Liver (tissue), 8 donors: ENCODE measurements at regions not wholly inside any gene's neighbourhood (a gene's known extent, or its start where the extent isn't known, plus 50 kb on each side); places are given as distances from the start of the nearest gene placed in this dataset.

Experiments used
- DNase-seq: peaks from one replicate; pipeline ENCODE4 v3.0.0-alpha.2; 2017; ENCODE audit warnings: low spot score
- H3K27ac ChIP-seq, 2 donors: one replicate each; pipeline ENCODE4 v1.7.0; 2013; ENCODE audit warnings: inconsistent platforms in 2 of 2, low read length in 2 of 2, control low read depth in 1 of 2, low read depth in 1 of 2, mild to moderate bottlenecking in 1 of 2
- H3K27me3 ChIP-seq, 4 donors: one replicate each; pipeline versions ENCODE4 v1.6.1 to v1.7.0; 2013; ENCODE audit warnings: low read length in 3 of 4, inconsistent platforms in 1 of 4, mild to moderate bottlenecking in 1 of 4, moderate library complexity in 1 of 4; ENCODE audit not compliant: control insufficient read depth in 4 of 4, insufficient read depth in 4 of 4
- H3K36me3 ChIP-seq, 4 donors: one replicate each; pipeline versions ENCODE4 v1.6.1 to v1.7.0; 2013; ENCODE audit warnings: low read length in 3 of 4, mild to moderate bottlenecking in 3 of 4, low read depth in 1 of 4, moderate library complexity in 1 of 4; ENCODE audit not compliant: control insufficient read depth in 4 of 4, insufficient read depth in 3 of 4
- H3K4me1 ChIP-seq, 4 donors: one replicate each; pipeline versions ENCODE4 v1.6.1 to v1.7.0; 2013; ENCODE audit warnings: low read length in 3 of 4, mild to moderate bottlenecking in 3 of 4, moderate library complexity in 1 of 4; ENCODE audit not compliant: control insufficient read depth in 4 of 4, insufficient read depth in 4 of 4
- H3K4me3 ChIP-seq, 3 donors: one replicate each; pipeline versions ENCODE4 v1.6.1 to v1.7.0; 2013; ENCODE audit warnings: low read length in 3 of 3, control low read depth in 1 of 3, low read depth in 1 of 3, mild to moderate bottlenecking in 1 of 3
- H3K9ac ChIP-seq, 2 donors: one replicate each; pipeline ENCODE4 v1.7.0; 2013; ENCODE audit warnings: low read length in 2 of 2, mild to moderate bottlenecking in 2 of 2, moderate library complexity in 2 of 2, control low read depth in 1 of 2, low read depth in 1 of 2
- H3K9me3 ChIP-seq, 4 donors: one replicate each; pipeline versions ENCODE4 v1.6.1 to v1.7.0; 2013; ENCODE audit warnings: low read length in 3 of 4; ENCODE audit not compliant: control insufficient read depth in 4 of 4
- ATF3 ChIP-seq: IDR thresholded peaks from 2 replicates; pipeline ENCODE4 v1.6.1; 2016; ENCODE audit warnings: antibody characterized with exemption
- CTCF ChIP-seq: fragments of 150-350 bp; IDR thresholded peaks from 2 replicates; pipeline ENCODE4 v1.5.1; 2017; ENCODE audit warnings: improper control_type of control experiment, low read depth, low read length; ENCODE audit not compliant: missing input control
- EGR1 ChIP-seq, 2 donors: IDR thresholded peaks; 2 replicates each; pipeline ENCODE4 v1.6.1; 2016 to 2018; ENCODE audit warnings: antibody characterized with exemption in 2 of 2, low read depth in 2 of 2
- FOXA1 ChIP-seq: IDR thresholded peaks from 2 replicates; pipeline ENCODE4 v1.6.1; 2016; ENCODE audit warnings: antibody characterized with exemption
- FOXA2 ChIP-seq: IDR thresholded peaks from 2 replicates; pipeline ENCODE4 v1.6.1; 2016; ENCODE audit warnings: antibody characterized with exemption
- GABPA ChIP-seq, 2 donors: IDR thresholded peaks in 1 of 2; conservative IDR thresholded peaks in 1 of 2; 2 replicates each; pipeline ENCODE4 v1.6.1; 2016; ENCODE audit warnings: antibody characterized with exemption in 2 of 2, mild to moderate bottlenecking in 1 of 2, moderate library complexity in 1 of 2
- HNF4G ChIP-seq: IDR thresholded peaks from 2 replicates; pipeline ENCODE4 v1.6.1; 2016; ENCODE audit warnings: antibody characterized with exemption
- JUND ChIP-seq, 2 donors: IDR thresholded peaks; 2 replicates each; pipeline ENCODE4 v1.6.1; 2016; ENCODE audit warnings: antibody characterized with exemption in 2 of 2
- MAX ChIP-seq: IDR thresholded peaks from 2 replicates; pipeline ENCODE4 v1.6.1; 2016; ENCODE audit warnings: antibody characterized with exemption
- RAD21 ChIP-seq, 2 donors: IDR thresholded peaks; 2 replicates each; pipeline ENCODE4 v1.6.1; 2016; ENCODE audit warnings: antibody characterized with exemption in 2 of 2, mild to moderate bottlenecking in 2 of 2
- RXRA ChIP-seq, 2 donors: IDR thresholded peaks; 2 replicates each; pipeline ENCODE4 v1.6.1; 2017 to 2018; ENCODE audit warnings: antibody characterized with exemption in 2 of 2, mild to moderate bottlenecking in 1 of 2
- SP1 ChIP-seq: IDR thresholded peaks from 2 replicates; pipeline ENCODE4 v1.6.1; 2018; ENCODE audit warnings: antibody characterized with exemption, mild to moderate bottlenecking
- TAF1 ChIP-seq: conservative IDR thresholded peaks from 2 replicates; pipeline ENCODE4 v1.6.1; 2016; ENCODE audit warnings: antibody characterized with exemption, mild to moderate bottlenecking
- YY1 ChIP-seq: IDR thresholded peaks from 2 replicates; pipeline ENCODE4 v1.6.1; 2016; ENCODE audit warnings: antibody characterized with exemption, mild to moderate bottlenecking
- ZBTB33 ChIP-seq: IDR thresholded peaks from 2 replicates; pipeline ENCODE4 v1.6.1; 2016; ENCODE audit warnings: antibody characterized with exemption
- WGBS: extraction: QIAGEN DNeasy Blood & Tissue Kit; methylation state at CpG from one replicate; pipeline ENCODE4 v1.1.7; 2013; 5-methylcytosine and 5-hydroxymethylcytosine counted together
- TF ChIP-seq, protein P1 (sequence below): IDR thresholded peaks from 2 replicates; pipeline ENCODE4 v1.6.1; 2016; ENCODE audit warnings: antibody characterized with exemption, mild to moderate bottlenecking
- donor health status: healthy.
- donor health status: healthy.
- donor health status: healthy.
- donor health status: healthy.
- donor health status: healthy.

DNA sequence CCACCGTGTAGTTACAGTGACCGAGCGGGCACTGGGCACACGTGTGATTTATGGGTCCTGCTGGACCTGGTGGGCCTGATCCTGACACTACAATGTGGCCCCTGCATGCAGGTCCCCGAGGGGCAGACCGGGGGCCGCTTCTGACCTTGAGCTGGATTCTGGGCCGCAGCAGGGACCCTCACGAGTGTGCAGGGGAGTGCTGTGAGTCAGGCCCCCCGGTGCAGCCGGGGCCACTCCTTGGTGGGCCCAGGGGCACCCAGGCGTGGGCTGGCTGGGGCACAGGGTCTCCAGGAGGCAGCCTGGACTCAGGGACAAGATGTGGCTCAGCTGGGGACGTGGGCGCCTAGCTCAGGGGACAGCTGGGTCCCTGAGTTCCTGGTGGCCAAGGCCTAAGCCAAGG is 77.5 kb upstream of the TTC34 start (continued):
- TF ChIP-seq, protein P1, sequence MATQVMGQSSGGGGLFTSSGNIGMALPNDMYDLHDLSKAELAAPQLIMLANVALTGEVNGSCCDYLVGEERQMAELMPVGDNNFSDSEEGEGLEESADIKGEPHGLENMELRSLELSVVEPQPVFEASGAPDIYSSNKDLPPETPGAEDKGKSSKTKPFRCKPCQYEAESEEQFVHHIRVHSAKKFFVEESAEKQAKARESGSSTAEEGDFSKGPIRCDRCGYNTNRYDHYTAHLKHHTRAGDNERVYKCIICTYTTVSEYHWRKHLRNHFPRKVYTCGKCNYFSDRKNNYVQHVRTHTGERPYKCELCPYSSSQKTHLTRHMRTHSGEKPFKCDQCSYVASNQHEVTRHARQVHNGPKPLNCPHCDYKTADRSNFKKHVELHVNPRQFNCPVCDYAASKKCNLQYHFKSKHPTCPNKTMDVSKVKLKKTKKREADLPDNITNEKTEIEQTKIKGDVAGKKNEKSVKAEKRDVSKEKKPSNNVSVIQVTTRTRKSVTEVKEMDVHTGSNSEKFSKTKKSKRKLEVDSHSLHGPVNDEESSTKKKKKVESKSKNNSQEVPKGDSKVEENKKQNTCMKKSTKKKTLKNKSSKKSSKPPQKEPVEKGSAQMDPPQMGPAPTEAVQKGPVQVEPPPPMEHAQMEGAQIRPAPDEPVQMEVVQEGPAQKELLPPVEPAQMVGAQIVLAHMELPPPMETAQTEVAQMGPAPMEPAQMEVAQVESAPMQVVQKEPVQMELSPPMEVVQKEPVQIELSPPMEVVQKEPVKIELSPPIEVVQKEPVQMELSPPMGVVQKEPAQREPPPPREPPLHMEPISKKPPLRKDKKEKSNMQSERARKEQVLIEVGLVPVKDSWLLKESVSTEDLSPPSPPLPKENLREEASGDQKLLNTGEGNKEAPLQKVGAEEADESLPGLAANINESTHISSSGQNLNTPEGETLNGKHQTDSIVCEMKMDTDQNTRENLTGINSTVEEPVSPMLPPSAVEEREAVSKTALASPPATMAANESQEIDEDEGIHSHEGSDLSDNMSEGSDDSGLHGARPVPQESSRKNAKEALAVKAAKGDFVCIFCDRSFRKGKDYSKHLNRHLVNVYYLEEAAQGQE = no peak
- TF ChIP-seq FOXA1 = no peak
- TF ChIP-seq GABPA (IDR thresholded peaks at IDR 0.05 in 1 of 2, conservative IDR thresholded peaks at IDR 0.05 in 1 of 2) = no peak

- 84% methylated on average over 18 of the region's 18 CpGs for WGBS
- Histone ChIP-seq H3K27me3 (peaks cover 0 to 2% (median 0%) of the 10 kb centered on the region in 4 donors), H3K36me3 (no peaks in the 10 kb centered on the region), H3K9me3 (no peaks in the 10 kb centered on the region), H3K4me1 (no peaks in the 10 kb centered on the region), H3K27ac (no peak overlapping the region), H3K9ac (no peak overlapping the region), H3K4me3 (no peak overlapping the region)
- DNase-seq = no peak
- TF ChIP-seq ATF3 = no peak
- no peak for TF ChIP-seq TAF1
- no peak for TF ChIP-seq RAD21 (IDR thresholded peaks at IDR 0.05)
- no peak for TF ChIP-seq FOXA1
- no peak for TF ChIP-seq FOXA2
- no peak for TF ChIP-seq EGR1 (IDR thresholded peaks at IDR 0.05; ENCODE audit: low read depth in 2 of 2)
- TF ChIP-seq YY1 = no peak
- no peak for TF ChIP-seq JUND (IDR thresholded peaks at IDR 0.05)
Measured at GRCh38 chr1:2879591-2879990, 78.1 kb upstream of the TTC34 start.

DNA sequence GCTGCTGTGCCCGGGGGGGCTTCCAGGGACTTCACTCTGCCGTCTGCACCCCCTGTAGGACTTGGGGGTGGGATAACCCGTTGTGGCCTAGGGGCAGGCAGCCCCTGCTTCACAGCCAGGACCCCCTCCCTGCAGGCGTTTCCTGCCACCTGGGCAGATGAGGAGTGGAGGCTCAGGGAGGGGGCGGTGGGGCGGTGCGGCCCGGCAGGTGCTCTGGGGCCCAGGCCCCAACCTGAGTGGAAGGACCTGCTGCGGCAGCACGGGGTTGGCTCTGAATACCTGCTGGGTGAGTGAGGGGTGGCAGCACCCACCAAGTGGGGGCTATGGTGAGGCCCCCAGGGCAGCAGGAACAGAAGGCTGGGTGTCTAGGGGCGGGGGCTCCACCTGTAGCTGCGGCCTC is 78.6 kb upstream of the TTC34 start:
- no peak for TF ChIP-seq HNF4G
- no peak for TF ChIP-seq TAF1
- TF ChIP-seq ATF3 = no peak
- TF ChIP-seq EGR1 (IDR thresholded peaks at IDR 0.05; ENCODE audit: low read depth in 2 of 2) = no peak
- TF ChIP-seq FOXA2 = no peak
- TF ChIP-seq JUND (IDR thresholded peaks at IDR 0.05) = no peak
- TF ChIP-seq RXRA (IDR thresholded peaks at IDR 0.05) = no peak
- no peak for TF ChIP-seq FOXA1
- TF ChIP-seq RAD21 (IDR thresholded peaks at IDR 0.05) = no peak
- TF ChIP-seq ZBTB33 = no peak
- no peak for TF ChIP-seq SP1
- no peak for TF ChIP-seq CTCF
- TF ChIP-seq, protein P1 = no peak
- TF ChIP-seq MAX = no peak
- no peaks in the 10 kb centered on the region for H3K9me3 ChIP-seq

More for the DNA sequence above, 78.6 kb upstream of the TTC34 start:
- no peak for DNase-seq
- no peak overlapping the region for H3K27ac ChIP-seq
- H3K9ac ChIP-seq = no peak overlapping the region
- H3K36me3 ChIP-seq = no peaks in the 10 kb centered on the region
- H3K4me1 ChIP-seq = no peaks in the 10 kb centered on the region
- H3K4me3 ChIP-seq = no peak overlapping the region
- WGBS = 76% methylated on average over 12 of the region's 12 CpGs
- peaks cover 0 to 2% (median 0%) of the 10 kb centered on the region in 4 donors for H3K27me3 ChIP-seq
